Keratinocyte (primary cell): ENCODE measurements at regions not wholly inside any gene's neighbourhood (a gene's known extent, or its start where the extent isn't known, plus 50 kb on each side); places are given as distances from the start of the nearest gene placed in this dataset.

Source experiments
- EZH2 ChIP-seq: IDR thresholded peaks from one replicate; pipeline ENCODE4 v1.6.1; 2012; ENCODE audit warnings: inconsistent platforms, mild to moderate bottlenecking, low read length, moderate library complexity
- TF ChIP-seq, protein P1 (sequence below), 3 experiments: IDR thresholded peaks in 1 of 3; conservative IDR thresholded peaks in 1 of 3; optimal IDR thresholded peaks in 1 of 3; 2 replicates in 2 of 3; 3 replicates in 1 of 3; pipeline versions ENCODE3 to v1.5.1; 2011; ENCODE audit warnings: low read length in 3 of 3, mild to moderate bottlenecking in 3 of 3, moderate library complexity in 2 of 3, control low read depth in 1 of 3, inconsistent platforms in 1 of 3; ENCODE audit not compliant: insufficient read depth in 2 of 3; ENCODE audit errors: extremely low read depth in 1 of 3

DNA sequence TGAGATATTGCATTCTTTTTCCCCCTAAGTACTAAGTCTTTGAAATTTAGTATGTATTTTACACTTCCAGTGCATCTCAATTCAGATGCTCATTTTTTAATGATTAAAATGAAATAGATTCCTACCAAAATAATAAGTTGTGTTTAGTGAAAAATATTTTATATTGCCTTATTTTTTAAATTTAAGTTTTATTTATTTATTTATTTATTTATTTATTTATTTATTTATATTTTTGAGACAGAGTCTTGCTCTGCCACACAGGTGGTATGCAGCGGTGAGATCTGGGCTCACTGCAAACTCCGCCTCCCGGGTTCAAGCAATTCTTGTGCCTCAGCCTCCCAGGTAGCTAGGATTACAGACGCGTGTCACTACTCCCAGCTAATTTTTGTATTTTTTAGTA is 95.5 kb downstream of the RPS24 start:
- TF ChIP-seq EZH2: no peak
- TF ChIP-seq, protein P1, sequence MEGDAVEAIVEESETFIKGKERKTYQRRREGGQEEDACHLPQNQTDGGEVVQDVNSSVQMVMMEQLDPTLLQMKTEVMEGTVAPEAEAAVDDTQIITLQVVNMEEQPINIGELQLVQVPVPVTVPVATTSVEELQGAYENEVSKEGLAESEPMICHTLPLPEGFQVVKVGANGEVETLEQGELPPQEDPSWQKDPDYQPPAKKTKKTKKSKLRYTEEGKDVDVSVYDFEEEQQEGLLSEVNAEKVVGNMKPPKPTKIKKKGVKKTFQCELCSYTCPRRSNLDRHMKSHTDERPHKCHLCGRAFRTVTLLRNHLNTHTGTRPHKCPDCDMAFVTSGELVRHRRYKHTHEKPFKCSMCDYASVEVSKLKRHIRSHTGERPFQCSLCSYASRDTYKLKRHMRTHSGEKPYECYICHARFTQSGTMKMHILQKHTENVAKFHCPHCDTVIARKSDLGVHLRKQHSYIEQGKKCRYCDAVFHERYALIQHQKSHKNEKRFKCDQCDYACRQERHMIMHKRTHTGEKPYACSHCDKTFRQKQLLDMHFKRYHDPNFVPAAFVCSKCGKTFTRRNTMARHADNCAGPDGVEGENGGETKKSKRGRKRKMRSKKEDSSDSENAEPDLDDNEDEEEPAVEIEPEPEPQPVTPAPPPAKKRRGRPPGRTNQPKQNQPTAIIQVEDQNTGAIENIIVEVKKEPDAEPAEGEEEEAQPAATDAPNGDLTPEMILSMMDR (optimal IDR thresholded peaks at IDR 0.05 in 1 of 3, IDR thresholded peaks at IDR 0.05 in 1 of 3, conservative IDR thresholded peaks at IDR 0.05 in 1 of 3; ENCODE audit: extremely low read depth in 1 of 3, insufficient read depth in 2 of 3, low read length in 3 of 3): no peak
